ENCODE measurements at regions not wholly inside any gene's neighbourhood (a gene's known extent, or its start where the extent isn't known, plus 50 kb on each side); places are given as distances from the start of the nearest gene placed in this dataset.
A peak's percentile ranks its signal among the peaks of the same experiment; 100 is the strongest.

GRCh38 chr12:73585136-73585535 lies 952.5 kb upstream of the ATXN7L3B start:
- no peak for TF ChIP-seq CTCF (IDR thresholded peaks at IDR 0.05; ENCODE audit: poor library complexity, severe bottlenecking)
- no peak for TF ChIP-seq EZH2 (IDR thresholded peaks at IDR 0.05; ENCODE audit: borderline replicate concordance, insufficient read depth, low read length, poor library complexity, severe bottlenecking)
- no peak for TF ChIP-seq REST (IDR thresholded peaks at IDR 0.05; ENCODE audit: borderline replicate concordance)
- TF ChIP-seq EP300 (conservative IDR thresholded peaks at IDR 0.05; ENCODE audit: poor library complexity, severe bottlenecking) = peak; percentile 82
- TF ChIP-seq SMC3 (conservative IDR thresholded peaks at IDR 0.05; ENCODE audit: poor library complexity) = no peak
- no peak for TF ChIP-seq TAF1 (IDR thresholded peaks at IDR 0.05; ENCODE audit: low read depth)
- TF ChIP-seq RAD21 (conservative IDR thresholded peaks at IDR 0.05) = no peak
- no peak for TF ChIP-seq MXI1 (conservative IDR thresholded peaks at IDR 0.05; ENCODE audit: poor library complexity, severe bottlenecking)

All from neural cell (in vitro differentiated cells).